Retinal pigment epithelial cell (primary cell): ENCODE measurements at regions not wholly inside any gene's neighbourhood (a gene's known extent, or its start where the extent isn't known, plus 50 kb on each side); places are given as distances from the start of the nearest gene placed in this dataset.

ENCODE experiments used
- DNase-seq: peaks from one replicate; pipeline ENCODE4 v3.0.0-alpha.2; 2010; ENCODE audit warnings: low read depth
- H3K4me3 ChIP-seq: 2 replicates; pipeline ENCODE4 v1.5.1; 2011; ENCODE audit warnings: mild to moderate bottlenecking, low read length, control low read depth, moderate library complexity
- CTCF ChIP-seq: conservative IDR thresholded peaks from 2 replicates; pipeline ENCODE4 v1.5.1; 2011; ENCODE audit warnings: low read depth, low read length, control low read depth, inconsistent platforms

- DNase-seq = no peak
- TF ChIP-seq CTCF = no peak
These were observed 133.8 kb downstream of the VEGFA start for GRCh38 chr6:43903739-43904290.

GRCh38 chr6:43901733-43902230 is 131.8 kb downstream of the VEGFA start:
- H3K4me3 ChIP-seq = no peak overlapping the region
- no peak for DNase-seq
- no peak for TF ChIP-seq CTCF

More at GRCh38 chr6:43903739-43904290, 133.8 kb downstream of the VEGFA start:
- H3K4me3 ChIP-seq = no peak overlapping the region

- DNase-seq = no peak
- no peak overlapping the region for H3K4me3 ChIP-seq
- no peak for TF ChIP-seq CTCF
These were observed 131.1 kb downstream of the VEGFA start for GRCh38 chr6:43900916-43901732.

- TF ChIP-seq CTCF = no peak
- no peak overlapping the region for H3K4me3 ChIP-seq
- DNase-seq = no peak
These were observed 130.5 kb downstream of the VEGFA start for GRCh38 chr6:43900560-43900915.

- DNase-seq = no peak
- no peak overlapping the region for H3K4me3 ChIP-seq
- TF ChIP-seq CTCF = no peak
These were observed 129.8 kb downstream of the VEGFA start for GRCh38 chr6:43899830-43900229.

GRCh38 chr6:43898358-43899131 is 128.5 kb downstream of the VEGFA start:
- DNase-seq = no peak
- no peak for TF ChIP-seq CTCF
- no peak overlapping the region for H3K4me3 ChIP-seq
